HEK293T (cell line): ENCODE measurements at regions not wholly inside any gene's neighbourhood (a gene's known extent, or its start where the extent isn't known, plus 50 kb on each side); places are given as distances from the start of the nearest gene placed in this dataset.

ENCODE experiments used
- CTCF ChIA-PET: fragments of 350-600 bp; formaldehyde crosslinking; extraction: SDS; loops from one replicate; lab custom pipeline; 2021; ENCODE audit warnings: antibody characterized with exemption, inconsistent platforms; lab: Yijun Ruan, JAX
- POLR2A ChIA-PET: fragments of 350-600 bp; formaldehyde crosslinking; extraction: SDS; loops from one replicate; lab custom pipeline; 2020; ENCODE audit warnings: antibody characterized with exemption, inconsistent platforms; lab: Yijun Ruan, JAX
- DNase-seq: peaks from one replicate; pipeline ENCODE4 v3.0.0; 2012; ENCODE audit warnings: mixed read lengths; ENCODE audit errors: extremely low spot score
- ARNT ChIP-seq: fragments of 450-650 bp; IDR thresholded peaks from 2 replicates; pipeline ENCODE4 v1.6.1; 2017; ENCODE audit warnings: mild to moderate bottlenecking
- BHLHE40 ChIP-seq: fragments of 450-650 bp; IDR thresholded peaks from 2 replicates; pipeline ENCODE4 v1.6.1; 2016; ENCODE audit warnings: mild to moderate bottlenecking, moderate library complexity, borderline replicate concordance
- CTBP1 ChIP-seq: fragments of 450-650 bp; IDR thresholded peaks from 2 replicates; pipeline ENCODE4 v1.6.1; 2016; ENCODE audit warnings: borderline replicate concordance
- ELF4 ChIP-seq: fragments of 450-650 bp; IDR thresholded peaks from 2 replicates; pipeline ENCODE4 v1.6.1; 2017; ENCODE audit warnings: antibody characterized with exemption
- FOXA1 ChIP-seq: fragments of 450-650 bp; IDR thresholded peaks from 2 replicates; pipeline ENCODE4 v1.6.1; 2016; ENCODE audit warnings: mild to moderate bottlenecking
- FOXK2 ChIP-seq: fragments of 450-650 bp; IDR thresholded peaks from 2 replicates; pipeline ENCODE4 v1.6.1; 2016; ENCODE audit warnings: mild to moderate bottlenecking
- FOXM1 ChIP-seq: fragments of 450-650 bp; IDR thresholded peaks from 2 replicates; pipeline ENCODE4 v1.6.1; 2017; ENCODE audit warnings: mild to moderate bottlenecking, borderline replicate concordance
- HDGF ChIP-seq: fragments of 450-650 bp; IDR thresholded peaks from 2 replicates; pipeline ENCODE4 v1.6.1; 2017; ENCODE audit warnings: antibody characterized with exemption, borderline replicate concordance
- L3MBTL2 ChIP-seq: fragments of 450-650 bp; conservative IDR thresholded peaks from 2 replicates; pipeline ENCODE4 v1.6.1; 2016; ENCODE audit warnings: mild to moderate bottlenecking
- LEF1 ChIP-seq: fragments of 450-650 bp; IDR thresholded peaks from 2 replicates; pipeline ENCODE4 v1.6.1; 2017; ENCODE audit warnings: mild to moderate bottlenecking, borderline replicate concordance
- NFRKB ChIP-seq: fragments of 450-650 bp; IDR thresholded peaks from 2 replicates; pipeline ENCODE4 v1.6.1; 2016; ENCODE audit warnings: mild to moderate bottlenecking, moderate library complexity
- PKNOX1 ChIP-seq: fragments of 450-650 bp; IDR thresholded peaks from 2 replicates; pipeline ENCODE4 v1.6.1; 2016
- SP1 ChIP-seq: fragments of 450-650 bp; IDR thresholded peaks from 2 replicates; pipeline ENCODE4 v1.6.1; 2017
- SUZ12 ChIP-seq: fragments of 450-650 bp; IDR thresholded peaks from 2 replicates; pipeline ENCODE4 v1.6.1; 2016; ENCODE audit warnings: mild to moderate bottlenecking
- TARDBP ChIP-seq: fragments of 450-650 bp; IDR thresholded peaks from 2 replicates; pipeline ENCODE4 v1.6.1; 2016
- ZNF384 ChIP-seq: fragments of 450-650 bp; IDR thresholded peaks from 2 replicates; pipeline ENCODE4 v1.6.1; 2016

GRCh38 chr2:180644709-180645108 is 335.7 kb upstream of the UBE2E3 start:
- DNase-seq, result no peak
- ChIA-PET CTCF (no interaction called here), POLR2A (no interaction called here)
- TF ChIP-seq FOXM1 (no peak), ZNF384 (no peak), HDGF (no peak), FOXK2 (no peak), L3MBTL2 (no peak), LEF1 (no peak), ARNT (no peak), ELF4 (no peak), SUZ12 (no peak), NFRKB (no peak), FOXA1 (no peak), PKNOX1 (no peak), CTBP1 (no peak), BHLHE40 (no peak), TARDBP (no peak), SP1 (no peak)

- DNase-seq, result no peak
- CTCF ChIA-PET, result no interaction called here
- POLR2A ChIA-PET, result no interaction called here
- TF ChIP-seq BHLHE40 (no peak), TARDBP (no peak), L3MBTL2 (no peak), ZNF384 (no peak), FOXK2 (no peak), LEF1 (no peak), HDGF (no peak), FOXM1 (no peak), ARNT (no peak), SUZ12 (no peak), PKNOX1 (no peak), NFRKB (no peak), FOXA1 (no peak), CTBP1 (no peak), SP1 (no peak), ELF4 (no peak)
These were observed 349.6 kb upstream of the UBE2E3 start for GRCh38 chr2:180630756-180631155.

- TF ChIP-seq PKNOX1 (no peak), ZNF384 (no peak), FOXA1 (no peak), TARDBP (no peak), HDGF (no peak), SUZ12 (no peak), ELF4 (no peak), CTBP1 (no peak), LEF1 (no peak), NFRKB (no peak), SP1 (no peak), FOXM1 (no peak), ARNT (no peak), FOXK2 (no peak), BHLHE40 (no peak)
- ChIA-PET POLR2A (no interaction called here), CTCF (no interaction called here)
- no peak for DNase-seq
These were observed 355.2 kb upstream of the UBE2E3 start for GRCh38 chr2:180625006-180625844.

GRCh38 chr2:180621941-180622918 is 358.2 kb upstream of the UBE2E3 start:
- DNase-seq, result no peak
- CTCF ChIA-PET, result no interaction called here
- POLR2A ChIA-PET, result no interaction called here
- no peak for TF ChIP-seq SUZ12
- no peak for TF ChIP-seq LEF1
- TF ChIP-seq CTBP1, result no peak
- no peak for TF ChIP-seq BHLHE40
- no peak for TF ChIP-seq ARNT
- TF ChIP-seq HDGF, result no peak
- TF ChIP-seq L3MBTL2, result no peak
- TF ChIP-seq FOXK2, result no peak
- no peak for TF ChIP-seq SP1
- no peak for TF ChIP-seq ELF4
- no peak for TF ChIP-seq NFRKB
- no peak for TF ChIP-seq FOXA1
- TF ChIP-seq PKNOX1, result no peak
- no peak for TF ChIP-seq ZNF384
- no peak for TF ChIP-seq FOXM1
- TF ChIP-seq TARDBP, result no peak

GRCh38 chr2:180621366-180621765 is 359.0 kb upstream of the UBE2E3 start:
- POLR2A ChIA-PET, result no interaction called here
- DNase-seq, result no peak
- CTCF ChIA-PET, result no interaction called here
- no peak for TF ChIP-seq SP1
